ENCODE measurements at regions not wholly inside any gene's neighbourhood (a gene's known extent, or its start where the extent isn't known, plus 50 kb on each side); places are given as distances from the start of the nearest gene placed in this dataset.
"Not testable (repeated sequence)": the region's sequence is repeated elsewhere in the genome, so short reads cannot be mapped to it uniquely, and the experiment has no call there.

DNA sequence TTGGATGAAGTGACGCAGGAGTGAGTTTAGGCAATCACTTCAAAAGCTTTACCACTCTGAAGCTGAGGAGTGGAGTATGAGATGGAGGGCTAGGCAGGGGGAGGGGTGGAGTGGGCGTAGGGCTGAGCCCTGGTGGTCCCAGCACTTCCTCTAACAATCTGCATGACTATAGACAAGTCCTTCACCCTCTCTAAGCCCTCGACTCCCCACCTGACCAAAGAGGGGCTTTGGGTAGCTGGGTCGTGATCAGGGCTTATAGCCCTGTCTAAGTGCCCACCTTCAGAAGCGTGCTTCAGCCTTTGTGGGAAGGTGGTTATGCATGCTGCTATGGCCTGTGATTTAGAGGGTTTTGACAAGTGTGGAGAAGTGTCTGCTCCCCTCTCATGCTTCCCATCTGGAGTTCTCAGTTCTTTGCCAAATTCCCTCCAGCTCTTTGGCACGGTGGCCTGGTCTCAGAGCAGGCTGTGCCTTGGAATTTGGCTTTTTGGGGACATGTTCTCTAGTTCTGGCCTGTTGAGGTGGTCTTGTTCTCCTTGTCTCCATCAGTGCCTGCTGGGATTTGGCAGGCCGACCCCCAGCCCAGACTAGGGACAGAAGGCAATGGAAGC, 53.0 kb downstream of the ACTBL2 start:
- no peak overlapping the region for H3K4me3 ChIP-seq (replicated peaks; ENCODE audit: low read depth, low read length)
- DNase-seq (ENCODE audit: low read depth), result no peak
- TF ChIP-seq, protein P1, sequence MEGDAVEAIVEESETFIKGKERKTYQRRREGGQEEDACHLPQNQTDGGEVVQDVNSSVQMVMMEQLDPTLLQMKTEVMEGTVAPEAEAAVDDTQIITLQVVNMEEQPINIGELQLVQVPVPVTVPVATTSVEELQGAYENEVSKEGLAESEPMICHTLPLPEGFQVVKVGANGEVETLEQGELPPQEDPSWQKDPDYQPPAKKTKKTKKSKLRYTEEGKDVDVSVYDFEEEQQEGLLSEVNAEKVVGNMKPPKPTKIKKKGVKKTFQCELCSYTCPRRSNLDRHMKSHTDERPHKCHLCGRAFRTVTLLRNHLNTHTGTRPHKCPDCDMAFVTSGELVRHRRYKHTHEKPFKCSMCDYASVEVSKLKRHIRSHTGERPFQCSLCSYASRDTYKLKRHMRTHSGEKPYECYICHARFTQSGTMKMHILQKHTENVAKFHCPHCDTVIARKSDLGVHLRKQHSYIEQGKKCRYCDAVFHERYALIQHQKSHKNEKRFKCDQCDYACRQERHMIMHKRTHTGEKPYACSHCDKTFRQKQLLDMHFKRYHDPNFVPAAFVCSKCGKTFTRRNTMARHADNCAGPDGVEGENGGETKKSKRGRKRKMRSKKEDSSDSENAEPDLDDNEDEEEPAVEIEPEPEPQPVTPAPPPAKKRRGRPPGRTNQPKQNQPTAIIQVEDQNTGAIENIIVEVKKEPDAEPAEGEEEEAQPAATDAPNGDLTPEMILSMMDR (IDR thresholded peaks at IDR 0.05; ENCODE audit: low read length, missing control alignments), result no peak

DNA sequence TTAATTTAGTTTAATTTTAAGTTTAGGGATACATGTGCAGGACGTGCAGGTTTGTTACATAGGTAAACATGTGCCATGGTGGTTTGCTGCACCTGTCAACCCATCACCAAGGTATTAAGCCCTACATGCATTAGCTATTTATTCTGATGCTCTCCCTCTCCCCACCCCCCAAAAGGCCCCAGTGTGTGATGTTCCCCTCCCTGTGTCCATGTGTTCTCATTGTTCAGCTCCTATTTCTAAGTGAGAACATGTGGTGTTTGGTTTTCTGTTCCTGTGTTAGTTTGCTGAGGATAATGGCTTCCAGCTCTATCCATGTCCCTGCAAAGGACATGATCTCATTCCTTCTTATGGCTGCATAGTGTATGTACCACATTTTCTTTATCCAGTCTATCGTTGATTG, 53.6 kb downstream of the ACTBL2 start:
- DNase-seq (ENCODE audit: low read depth); H3K4me3 ChIP-seq (replicated peaks; ENCODE audit: low read depth, low read length): not testable (repeated sequence)

DNA sequence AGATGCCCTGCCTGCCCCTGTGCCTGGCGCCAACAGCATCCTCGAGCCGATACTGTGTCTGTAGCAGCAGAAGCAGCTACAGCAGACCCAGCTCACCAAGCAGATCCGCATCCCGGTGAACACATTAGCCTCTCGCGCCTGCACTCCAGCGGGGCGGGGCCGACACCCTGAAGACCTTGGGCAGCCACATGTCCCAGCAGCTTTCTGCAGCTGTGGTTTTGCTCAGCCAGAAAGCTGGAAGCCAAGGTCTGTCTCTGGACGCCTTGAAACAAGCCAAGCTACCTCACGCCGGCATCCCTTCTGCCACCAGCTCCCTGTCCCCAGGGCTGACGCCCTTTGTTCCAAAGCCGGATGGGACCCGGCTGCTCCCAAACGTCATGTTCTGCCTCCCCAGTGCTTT, 59.6 kb downstream of the ACTBL2 start:
- DNase-seq (ENCODE audit: low read depth), result no peak
- TF ChIP-seq, protein P1 (IDR thresholded peaks at IDR 0.05; ENCODE audit: low read length, missing control alignments), result no peak
- no peak overlapping the region for H3K4me3 ChIP-seq (replicated peaks; ENCODE audit: low read depth, low read length)

DNA sequence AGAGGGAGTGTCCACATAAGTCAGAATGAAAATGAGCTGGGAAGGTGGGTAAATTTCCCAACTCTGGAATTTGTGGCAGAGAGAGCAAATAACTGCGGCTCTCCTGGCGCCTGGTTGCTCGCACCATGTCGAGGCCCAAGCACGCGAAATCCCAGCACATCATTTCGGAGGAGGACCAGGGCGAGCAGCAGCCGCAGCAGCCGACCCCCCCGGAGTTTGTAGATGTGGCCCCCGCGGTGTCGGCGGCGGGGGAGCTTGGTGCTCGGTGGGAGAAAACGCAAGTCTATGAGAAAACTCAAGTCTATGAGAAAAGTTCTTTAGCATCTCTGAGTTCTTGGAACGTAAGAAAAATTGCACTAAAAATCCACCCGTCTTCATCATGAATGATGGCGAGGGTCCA, 60.3 kb downstream of the ACTBL2 start:
- DNase-seq (ENCODE audit: low read depth), result no peak
- no peak overlapping the region for H3K4me3 ChIP-seq (replicated peaks; ENCODE audit: low read depth, low read length)
- TF ChIP-seq, protein P1 (IDR thresholded peaks at IDR 0.05; ENCODE audit: low read length, missing control alignments), result no peak

DNA sequence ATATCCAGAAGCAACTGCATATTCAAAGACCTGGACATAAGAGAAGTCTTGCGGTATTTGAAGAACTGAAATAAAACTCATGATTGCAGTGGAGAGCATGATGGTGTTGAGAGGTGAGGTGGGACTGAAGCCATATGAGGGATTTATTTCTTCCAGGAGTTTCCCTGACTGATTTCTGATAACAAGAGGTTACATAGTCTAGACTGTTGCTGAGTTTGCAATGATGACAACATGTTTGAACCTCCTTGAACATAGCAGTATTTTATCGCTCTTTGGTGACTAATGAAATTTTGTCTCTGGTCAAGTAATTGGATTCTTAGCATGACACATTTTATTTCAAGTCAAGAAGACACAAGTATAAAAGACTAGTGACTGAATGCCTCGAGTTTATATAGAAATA, 61.8 kb downstream of the ACTBL2 start:
- TF ChIP-seq, protein P1 (IDR thresholded peaks at IDR 0.05; ENCODE audit: low read length, missing control alignments), result no peak
- no peak for DNase-seq (ENCODE audit: low read depth)
- H3K4me3 ChIP-seq (replicated peaks; ENCODE audit: low read depth, low read length), result no peak overlapping the region

DNA sequence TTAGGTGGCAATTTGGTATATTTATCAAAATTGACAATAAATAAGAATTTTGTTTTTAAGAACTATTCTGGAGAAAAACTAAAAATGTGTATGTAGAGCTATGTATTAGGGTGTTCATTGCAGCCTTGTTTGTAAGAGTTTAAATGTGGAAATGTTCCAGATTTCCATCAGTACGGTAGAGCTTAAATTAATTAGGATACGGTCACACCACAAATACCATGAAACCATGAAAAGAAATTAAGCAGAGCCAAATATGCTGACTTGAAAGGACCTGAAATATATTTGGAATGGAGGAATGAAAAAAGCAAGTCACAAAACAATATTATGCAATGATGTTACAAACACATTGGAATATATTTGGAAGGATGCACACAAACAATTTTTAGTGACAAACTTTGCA, 64.6 kb downstream of the ACTBL2 start:
- no peak for DNase-seq (ENCODE audit: low read depth)
- no peak overlapping the region for H3K4me3 ChIP-seq (replicated peaks; ENCODE audit: low read depth, low read length)
- TF ChIP-seq, protein P1 (IDR thresholded peaks at IDR 0.05; ENCODE audit: low read length, missing control alignments), result no peak

DNA sequence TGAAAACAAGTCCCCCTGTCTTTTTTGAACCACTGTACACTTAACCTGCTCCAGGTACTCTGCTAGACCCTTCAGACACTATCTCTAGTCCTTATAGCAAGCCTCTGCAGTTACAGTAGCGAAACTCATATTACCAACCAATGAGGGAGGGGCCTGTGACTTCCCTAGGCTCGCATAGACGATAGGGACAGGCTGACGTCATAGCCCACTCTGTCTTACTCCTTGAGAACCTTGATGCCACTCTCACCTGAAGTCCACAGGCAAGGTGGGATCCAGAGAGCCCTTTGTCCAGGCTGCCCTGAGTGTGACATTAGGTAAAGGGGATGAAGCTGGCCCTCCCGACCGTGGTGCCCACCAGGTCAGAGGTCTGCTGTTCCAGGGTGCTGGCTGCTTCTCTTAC, 65.3 kb downstream of the ACTBL2 start:
- TF ChIP-seq, protein P1 (IDR thresholded peaks at IDR 0.05; ENCODE audit: low read length, missing control alignments), result no peak
- DNase-seq (ENCODE audit: low read depth), result no peak
- no peak overlapping the region for H3K4me3 ChIP-seq (replicated peaks; ENCODE audit: low read depth, low read length)

Data from fibroblast of pulmonary artery (primary cell).